Tongue (tissue), 1 donor: ENCODE measurements at regions not wholly inside any gene's neighbourhood (a gene's known extent, or its start where the extent isn't known, plus 50 kb on each side); places are given as distances from the start of the nearest gene placed in this dataset.
"Not testable (repeated sequence)": the region's sequence is repeated elsewhere in the genome, so short reads cannot be mapped to it uniquely, and the experiment has no call there.

Source experiments
- DNase-seq: peaks from one replicate; pipeline ENCODE4 v3.0.0-alpha.2; 2015

DNA sequence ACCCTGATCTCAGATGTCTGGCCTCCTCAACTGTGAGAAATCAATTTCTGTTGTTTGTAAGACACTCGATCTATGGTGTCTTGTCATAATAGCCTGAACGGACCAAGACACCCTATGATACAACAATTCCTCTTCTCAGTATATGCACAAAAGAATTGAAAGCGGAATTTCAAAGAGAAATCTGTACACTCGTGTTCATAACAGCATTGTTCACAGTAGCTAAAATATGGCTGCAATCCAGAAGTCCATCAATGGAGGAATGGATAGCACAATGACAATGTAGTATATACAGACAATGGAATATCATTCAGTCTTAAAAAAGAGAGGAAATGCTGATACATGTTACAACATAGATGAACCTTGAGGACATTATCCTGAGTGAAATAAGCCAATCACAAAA is 354.6 kb downstream of the SFMBT2 start:
- no peak for DNase-seq

DNA sequence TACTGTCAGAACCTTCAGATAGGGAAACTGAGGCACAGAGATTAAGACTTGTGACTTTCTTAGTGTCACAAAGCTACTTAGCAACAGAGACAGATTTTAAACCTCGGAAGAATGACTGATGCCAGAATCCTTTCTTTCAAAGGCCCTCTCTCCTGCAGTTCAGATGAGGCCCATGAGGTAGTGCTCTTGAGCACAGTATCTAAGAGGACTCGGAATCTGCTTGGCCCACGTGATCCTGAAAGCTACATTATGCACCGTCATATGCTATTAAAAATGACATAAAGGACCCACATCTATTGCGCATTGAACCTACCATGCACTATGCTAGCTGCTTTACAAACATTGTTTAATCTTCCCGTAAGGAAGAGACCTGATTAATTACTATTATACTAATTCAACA is 355.9 kb downstream of the SFMBT2 start:
- DNase-seq: no peak

DNA sequence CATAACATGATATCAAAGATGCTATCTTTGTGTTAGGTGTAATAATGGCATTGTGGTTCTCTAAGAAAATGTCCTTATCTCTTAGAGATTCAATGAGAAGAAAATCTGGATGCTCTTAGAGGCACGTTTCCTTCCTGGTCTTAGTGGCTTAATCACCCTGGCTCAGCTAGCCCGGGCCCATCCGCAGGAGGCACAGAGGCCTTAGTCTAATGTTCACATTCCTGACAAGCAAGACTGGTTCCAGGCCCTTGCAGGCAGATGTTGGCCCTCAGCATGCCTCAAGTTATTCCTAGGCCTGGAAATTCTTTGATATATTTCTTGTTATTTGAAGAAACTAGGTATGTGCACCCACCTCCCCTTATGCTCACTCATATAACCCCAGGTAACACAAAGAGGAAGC is 357.6 kb downstream of the SFMBT2 start:
- no peak for DNase-seq

DNA sequence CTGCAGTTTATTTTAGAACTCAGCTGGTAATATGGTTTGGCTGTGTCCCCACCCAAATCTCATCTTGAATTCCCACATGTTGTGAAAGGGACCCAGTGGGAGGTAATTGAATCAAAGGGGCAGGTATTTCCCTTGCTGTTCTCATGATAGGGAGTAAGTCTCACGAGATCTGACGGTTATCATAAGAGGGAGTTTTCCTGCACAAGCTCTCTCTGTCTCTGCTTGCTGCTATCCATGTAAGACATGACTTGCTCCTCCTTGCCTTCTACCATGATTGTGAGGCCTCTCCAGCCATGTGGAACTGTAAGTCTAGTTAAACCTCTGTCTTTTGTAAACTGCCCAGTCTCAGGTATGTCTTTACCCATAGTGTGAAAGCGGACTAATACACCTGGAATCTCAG is 360.8 kb downstream of the SFMBT2 start:
- not testable (repeated sequence) for DNase-seq

DNA sequence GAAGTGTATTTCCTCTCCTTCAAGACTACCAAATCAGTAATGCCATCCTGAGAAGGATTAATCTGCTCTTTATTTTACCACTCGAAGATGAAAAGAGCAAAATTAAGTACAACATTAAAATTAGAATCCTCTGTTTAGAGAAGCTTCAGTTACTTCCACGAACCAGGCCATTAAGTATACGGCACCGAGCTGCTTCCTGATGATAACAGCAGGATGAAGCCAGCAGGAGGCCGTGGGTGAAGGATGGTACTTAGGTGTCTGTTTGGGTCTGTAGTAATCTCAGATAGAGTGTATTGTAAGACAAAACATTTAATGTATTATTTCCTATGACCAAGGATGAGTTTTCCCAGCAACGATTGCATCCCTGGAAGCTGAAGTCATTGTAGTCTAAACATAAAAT is 362.8 kb downstream of the SFMBT2 start:
- DNase-seq: no peak

DNA sequence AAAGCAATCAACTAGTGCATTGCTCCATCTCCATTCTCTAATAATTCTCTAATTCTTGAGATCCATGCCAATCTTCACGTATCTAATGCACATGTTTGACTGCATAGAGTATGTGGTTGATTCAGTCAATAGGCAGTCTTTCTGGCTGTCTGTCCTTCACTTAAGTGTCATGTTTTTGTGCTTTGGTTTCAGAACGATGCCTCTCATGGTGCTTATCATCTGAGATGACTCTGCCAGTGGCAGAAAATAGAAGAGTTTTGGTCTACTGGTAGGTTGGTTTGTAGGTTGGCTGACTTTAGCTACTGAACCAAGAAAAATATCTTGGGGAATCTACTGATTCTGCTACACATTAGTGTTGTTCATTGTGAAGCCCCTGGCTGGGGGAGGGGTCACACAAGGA is 364.2 kb downstream of the SFMBT2 start:
- DNase-seq: no peak

DNA sequence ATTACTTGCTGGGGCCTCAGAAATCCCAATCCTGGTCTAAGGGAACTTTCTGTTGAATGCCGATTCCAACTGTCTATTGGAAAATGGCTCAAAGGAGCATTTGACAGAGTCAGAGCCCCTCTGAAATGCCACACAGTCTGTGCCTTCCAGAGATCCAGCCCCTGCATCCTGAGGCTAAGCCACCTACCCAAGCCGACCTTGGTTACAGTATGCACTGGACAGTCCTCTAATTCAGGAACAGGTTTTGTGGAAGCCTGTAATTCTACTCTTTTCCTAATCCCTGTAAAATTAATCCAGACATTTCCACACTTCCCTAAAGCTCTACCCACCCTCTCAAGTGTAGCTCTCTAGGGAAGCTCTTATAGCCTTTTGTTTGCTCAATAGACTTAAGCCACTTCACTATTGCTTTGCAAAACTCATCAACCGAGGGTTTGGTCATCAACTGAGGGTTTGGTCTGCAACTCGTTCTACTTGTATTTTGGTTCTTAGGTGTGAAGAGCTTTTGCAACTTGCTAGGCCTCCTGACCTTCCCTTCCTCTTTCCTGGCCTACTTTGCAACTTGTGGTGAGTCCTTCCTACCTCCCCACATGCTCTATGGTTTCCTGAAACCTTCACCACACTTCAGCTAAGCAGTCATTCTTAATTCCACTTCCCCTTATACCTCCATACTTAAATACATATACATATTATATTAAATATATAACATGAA is 364.8 kb downstream of the SFMBT2 start:
- DNase-seq: no peak

DNA sequence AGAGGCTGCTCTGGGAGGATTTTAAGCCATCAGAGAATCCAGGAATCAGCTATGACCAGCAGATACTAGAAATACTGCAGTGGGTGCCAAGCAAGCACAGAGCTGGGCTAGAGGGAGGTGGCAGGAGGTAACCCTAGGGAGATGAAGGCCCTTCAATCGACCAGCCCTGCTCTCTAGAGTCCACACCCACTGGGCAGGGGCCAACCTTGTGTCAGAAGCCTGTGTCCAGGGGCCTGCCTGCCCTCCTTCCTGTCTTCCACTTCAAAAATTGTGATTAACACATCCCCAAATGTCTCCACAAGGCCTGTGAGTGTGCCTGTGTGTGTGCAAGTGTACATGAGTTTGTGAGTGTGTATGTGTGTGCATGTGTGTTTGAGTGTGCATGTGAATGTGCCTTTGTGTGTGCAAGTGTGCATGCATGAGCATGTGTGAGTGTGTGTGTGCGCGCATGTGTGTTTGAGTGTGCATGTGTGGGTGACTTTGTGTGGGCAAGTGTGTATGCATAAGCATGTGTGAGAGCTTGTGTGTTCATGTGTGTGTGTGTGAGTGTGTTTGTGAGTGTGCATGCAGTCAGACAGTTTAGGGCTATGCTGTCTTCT is 367.7 kb downstream of the SFMBT2 start:
- no peak for DNase-seq

DNA sequence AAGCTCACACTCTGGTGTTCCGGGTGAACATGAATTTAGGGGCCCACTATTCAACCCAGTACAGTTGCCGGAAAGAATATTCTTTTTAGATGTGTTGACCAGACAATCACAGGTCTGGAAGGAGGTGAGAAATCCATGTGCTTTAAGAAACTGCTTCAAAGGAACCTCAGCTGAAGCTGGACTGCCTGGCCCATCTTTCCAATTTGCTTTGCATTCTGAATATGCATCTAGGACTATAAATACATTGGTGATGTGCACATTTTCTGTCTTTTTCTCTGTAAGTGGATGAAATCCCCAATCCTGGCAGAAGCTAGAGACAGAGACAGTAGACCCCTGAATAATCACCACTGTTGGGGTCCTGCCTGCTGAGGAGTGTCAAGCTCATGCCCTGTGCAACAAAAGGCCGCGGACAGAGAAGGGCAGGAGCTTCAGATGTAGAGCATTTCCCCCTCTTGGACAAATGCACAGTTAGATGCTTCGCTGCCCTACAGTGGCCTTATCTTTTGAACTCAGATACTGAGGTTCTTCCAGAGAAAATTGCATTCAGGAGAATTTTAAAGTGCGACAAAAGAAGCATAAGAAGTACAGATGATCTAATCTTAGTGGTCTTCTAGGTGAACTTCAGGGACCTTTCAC is 368.3 kb downstream of the SFMBT2 start:
- no peak for DNase-seq

DNA sequence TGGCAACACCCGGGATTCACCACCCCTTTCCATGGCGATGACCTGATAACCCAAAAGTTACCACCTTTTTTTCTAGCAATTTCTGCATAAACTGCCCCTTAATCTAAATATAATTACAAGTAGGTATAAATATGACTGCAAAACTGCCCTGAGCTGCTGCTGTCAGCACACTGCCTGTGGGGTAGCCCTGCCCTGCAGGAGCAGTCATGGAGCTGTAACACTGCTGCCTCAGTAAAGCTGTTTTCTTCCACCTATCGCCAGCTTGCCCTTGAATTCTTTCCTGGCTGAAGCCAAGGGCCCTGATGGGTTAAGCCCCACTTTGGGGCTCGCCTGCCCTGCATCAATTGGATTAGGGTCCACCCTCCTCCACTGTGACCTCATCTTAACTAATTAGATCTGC is 368.8 kb downstream of the SFMBT2 start:
- no peak for DNase-seq

DNA sequence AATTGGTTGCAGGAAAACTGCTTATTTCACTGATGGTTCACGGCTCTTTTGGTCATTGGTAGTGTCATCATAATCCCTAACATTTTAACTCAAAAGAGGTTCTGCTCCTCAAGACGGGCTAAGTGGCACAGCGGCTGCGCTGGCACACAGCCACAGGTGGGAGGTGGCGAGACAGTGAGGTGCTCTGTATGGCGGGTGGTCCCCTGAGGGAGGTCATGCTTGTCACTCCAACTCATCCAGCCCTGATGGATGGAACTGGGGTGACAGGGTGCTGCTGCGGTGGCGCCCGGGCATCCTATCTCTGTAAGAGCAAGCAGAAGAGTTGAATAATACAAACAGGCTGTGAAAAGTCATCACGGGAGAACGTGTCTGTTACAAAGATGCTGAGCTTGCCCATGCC is 370.2 kb downstream of the SFMBT2 start:
- no peak for DNase-seq

DNA sequence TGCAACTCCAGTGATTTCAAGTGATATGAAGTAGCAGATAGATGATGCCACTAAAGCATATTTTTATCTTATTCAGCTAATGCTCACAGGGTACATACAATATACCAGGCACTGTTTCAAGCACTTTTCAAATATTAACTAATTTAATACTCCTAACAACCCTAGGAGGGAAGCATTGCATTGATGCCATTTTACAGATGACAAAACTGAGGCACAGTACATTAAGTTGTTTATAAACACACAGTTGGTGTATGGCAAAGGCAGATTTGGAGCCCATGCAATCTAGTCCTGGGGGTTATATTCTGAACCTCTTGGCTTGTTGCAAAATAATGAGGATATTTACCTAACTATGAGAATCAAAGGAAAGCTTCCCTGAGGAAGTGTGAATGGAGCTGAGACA is 371.0 kb downstream of the SFMBT2 start:
- no peak for DNase-seq

DNA sequence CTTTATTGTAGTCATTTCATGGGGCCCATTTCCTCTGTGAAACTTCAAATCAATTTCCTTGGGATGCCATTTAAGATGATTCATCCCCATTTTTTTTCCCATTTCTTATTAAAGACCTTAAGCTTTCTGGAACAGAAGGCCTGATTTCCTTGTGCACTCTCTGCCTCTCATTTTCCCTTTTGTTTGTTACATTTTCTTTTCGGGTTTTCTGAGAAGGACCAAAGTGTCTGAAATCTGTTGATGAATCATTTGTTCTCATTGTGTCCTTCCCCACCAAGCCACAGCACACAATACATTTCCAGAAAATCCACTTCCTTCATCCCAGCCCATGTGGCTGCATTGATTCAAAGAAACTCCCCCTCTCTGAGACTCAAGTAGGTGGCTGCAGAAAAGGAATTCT is 372.4 kb downstream of the SFMBT2 start:
- no peak for DNase-seq

DNA sequence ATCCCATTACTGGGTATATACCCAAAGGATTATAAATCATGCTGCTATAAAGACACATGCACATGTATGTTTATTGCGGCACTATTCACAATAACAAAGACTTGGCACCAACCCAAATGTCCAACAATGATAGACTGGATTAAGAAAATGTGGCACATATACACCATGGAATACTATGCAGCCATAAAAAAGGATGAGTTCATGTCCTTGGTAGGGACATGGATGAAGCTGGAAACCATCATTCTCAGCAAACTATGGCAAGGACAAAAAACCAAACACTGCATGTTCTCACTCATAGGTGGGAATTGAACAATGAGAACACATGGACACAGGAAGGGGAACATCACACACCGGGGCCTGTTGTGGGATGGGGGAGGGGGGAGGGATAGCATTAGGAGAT is 373.4 kb downstream of the SFMBT2 start:
- not testable (repeated sequence) for DNase-seq

DNA sequence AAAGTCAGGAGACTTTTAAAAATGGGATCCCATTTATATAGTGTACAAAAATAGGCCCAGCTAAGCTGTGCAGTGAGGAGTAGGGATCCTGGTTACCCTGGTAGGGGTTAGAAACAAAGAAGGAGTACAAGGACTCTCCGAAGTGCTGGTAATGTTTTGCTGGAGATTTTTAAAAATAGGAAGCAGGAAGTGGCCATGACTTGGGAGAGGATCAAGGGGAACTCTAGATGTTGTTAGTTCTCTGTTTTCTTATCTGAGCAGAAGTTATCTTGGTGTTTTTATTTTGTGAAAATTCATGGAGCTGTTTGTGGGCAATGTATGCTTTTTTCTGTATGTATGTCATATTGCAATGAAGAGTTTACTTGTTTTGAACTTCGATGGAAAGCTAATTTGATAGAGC is 373.9 kb downstream of the SFMBT2 start:
- no peak for DNase-seq

DNA sequence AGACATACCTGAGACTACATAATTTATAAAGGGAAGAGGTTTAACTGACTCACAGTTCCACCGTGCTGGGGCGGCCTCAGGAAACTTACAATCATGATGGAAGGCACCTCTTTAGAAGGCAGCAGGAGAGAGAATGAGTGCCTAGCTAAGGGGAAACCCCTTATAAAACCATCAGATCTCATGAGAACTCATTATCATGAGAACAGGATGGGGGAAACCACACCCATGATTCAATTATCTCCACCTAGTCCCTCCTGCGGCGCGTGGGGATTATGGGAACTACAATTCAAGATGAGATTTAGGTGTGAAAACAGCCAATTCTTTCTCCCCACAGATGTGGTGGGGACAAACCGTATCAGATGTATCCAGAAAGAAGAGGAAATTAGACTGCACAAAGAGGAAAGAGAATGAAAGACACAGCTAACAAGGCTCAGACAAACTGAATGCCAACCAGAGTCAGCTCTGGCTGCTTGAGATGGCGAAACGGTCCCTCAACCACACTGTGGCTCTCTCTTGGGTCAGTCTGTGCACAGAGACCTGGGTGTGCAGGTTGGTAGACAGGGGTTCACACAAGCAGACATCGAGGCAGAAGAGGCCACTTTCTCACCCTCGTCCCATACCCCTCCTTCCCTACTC is 375.6 kb downstream of the SFMBT2 start:
- DNase-seq: no peak

DNA sequence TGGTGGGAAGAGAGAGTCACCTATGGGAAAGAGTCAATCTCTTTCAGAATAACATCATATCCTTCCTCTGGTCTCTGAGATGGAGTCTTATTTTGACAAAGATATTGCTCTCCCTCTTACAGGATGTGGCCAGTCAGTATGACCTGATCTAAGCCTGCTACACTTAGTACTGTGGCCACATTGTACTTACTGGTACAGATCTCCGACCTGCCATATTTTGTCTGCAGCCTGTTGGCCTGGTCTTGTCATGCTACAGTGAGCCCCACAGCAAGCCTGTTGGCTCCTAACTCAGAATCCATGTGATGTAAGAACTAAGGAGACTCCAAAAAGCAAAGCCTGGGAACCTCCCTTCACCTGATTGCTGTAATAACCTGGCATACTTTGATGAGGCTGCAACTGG is 377.8 kb downstream of the SFMBT2 start:
- no peak for DNase-seq

DNA sequence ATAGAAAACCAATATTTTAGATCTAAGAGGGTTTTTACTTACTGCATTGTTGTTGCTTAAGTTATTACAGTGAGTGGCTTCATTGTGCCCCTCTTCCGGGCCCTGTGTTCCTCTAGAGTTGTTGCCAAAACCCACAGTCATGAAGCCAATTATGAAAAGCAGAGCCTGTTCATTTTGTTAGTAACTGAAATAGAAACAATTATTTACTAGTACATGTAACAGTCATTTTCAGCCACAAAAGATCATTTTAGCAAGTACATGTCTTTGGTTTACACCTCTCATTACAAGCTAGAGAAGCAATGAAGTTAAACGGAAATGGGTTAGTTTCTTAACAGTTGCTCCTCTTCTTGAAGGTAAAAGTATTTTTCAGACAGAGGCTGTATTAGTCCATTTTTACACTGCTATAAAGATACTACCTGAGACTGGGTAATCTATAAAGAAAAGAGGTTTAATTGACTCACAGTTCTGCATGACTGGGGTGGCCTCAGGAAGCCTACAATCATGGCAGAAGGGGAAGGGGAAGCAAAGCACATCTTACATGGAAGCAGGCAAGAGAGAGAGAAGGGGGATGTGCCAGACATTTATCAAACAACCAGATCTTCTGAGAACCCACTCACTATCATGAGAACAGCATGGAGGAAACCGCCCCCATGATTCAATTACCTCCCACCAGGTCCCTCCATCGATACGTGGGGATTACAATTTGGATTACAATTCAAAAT is 380.5 kb downstream of the SFMBT2 start:
- DNase-seq: no peak

DNA sequence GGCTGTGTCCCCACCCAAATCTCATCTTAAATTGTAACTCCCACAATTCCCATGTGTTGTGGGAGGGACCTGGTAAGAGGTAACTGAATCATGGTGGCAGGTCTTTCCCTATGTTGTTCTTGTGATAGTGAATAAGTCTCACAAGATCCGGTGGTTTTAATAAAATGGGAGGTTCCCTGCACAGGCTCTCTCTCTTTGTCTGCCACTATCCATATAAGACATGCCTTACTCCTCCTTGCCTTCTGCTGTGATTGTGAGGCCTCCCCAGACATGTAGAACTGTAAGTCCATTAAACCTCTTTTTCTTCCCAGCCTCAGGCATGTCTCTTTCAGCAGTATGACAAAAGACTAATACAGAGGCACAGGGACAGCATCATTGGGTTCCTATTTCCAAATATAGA is 381.2 kb downstream of the SFMBT2 start:
- no peak for DNase-seq

DNA sequence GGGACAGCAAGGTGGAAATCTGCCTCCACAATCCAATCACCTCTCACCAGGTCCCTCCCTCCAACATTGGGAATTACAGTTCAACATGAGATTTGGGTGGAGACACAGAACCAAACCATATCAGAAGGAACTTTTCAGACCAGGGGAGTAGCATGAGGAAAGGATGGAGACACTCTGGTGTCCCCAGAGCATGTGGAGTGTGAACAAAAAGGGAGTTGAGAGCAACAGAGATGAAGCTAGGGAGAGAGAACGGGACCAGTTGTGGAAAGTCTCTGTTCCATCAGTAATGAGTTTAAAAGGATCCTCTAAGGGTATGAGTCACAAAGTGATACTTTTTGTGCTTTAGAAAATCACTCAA is 382.0 kb downstream of the SFMBT2 start:
- no peak for DNase-seq

DNA sequence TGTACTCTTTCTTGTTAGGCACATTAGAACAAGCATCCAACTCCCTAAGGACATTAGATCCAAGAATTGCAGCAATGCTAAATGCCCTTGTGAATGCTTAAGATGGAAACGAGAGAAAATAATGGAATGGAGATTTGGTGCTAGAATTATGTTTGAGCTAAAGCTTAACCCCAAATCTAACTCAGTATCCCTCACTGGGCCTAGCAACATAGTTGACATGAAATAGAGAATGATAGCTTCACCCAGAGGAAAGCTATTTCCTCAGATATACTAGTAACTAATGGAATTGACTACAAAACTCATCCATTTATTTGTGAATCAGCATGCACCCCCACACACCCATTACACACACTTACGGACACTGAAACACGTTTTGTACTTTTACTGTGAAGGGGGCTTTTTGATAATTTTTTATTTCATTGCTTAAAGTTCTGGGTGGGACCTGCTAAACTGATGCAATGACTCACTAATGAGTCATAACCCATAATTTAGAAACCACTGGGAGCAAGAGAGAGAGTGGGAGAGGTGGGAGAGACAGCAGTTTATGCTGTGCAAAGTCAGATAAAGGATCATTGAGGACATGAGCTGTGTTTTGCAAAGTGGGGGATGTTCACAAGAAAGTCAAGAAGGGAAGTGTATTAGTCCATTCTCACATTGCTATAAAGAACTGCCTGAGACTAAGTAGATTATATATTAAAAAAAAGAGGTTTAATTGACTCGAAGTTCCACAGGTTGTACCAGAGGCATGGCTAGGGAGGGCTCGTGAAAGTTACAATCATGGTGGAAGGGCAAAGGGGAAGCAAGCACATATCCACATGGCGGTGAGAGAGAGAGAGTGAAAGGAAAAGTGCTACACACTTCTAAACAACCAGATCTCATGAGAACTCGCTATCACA is 382.7 kb downstream of the SFMBT2 start:
- DNase-seq: no peak
